Breast epithelium (tissue), 3 donors: ENCODE measurements at regions not wholly inside any gene's neighbourhood (a gene's known extent, or its start where the extent isn't known, plus 50 kb on each side); places are given as distances from the start of the nearest gene placed in this dataset.

Source experiments
- POLR2A ChIP-seq: fragments of 450-650 bp; IDR thresholded peaks from one replicate; pipeline ENCODE4 v1.6.1; 2016; ENCODE audit warnings: antibody characterized with exemption, mild to moderate bottlenecking, moderate library complexity
- TF ChIP-seq, protein P1 (sequence below), 3 donors: fragments of 450-650 bp; IDR thresholded peaks; one replicate each; pipeline ENCODE4 v1.5.1; 2016 to 2017; ENCODE audit warnings: antibody characterized with exemption in 3 of 3, mild to moderate bottlenecking in 3 of 3, moderate library complexity in 3 of 3

DNA sequence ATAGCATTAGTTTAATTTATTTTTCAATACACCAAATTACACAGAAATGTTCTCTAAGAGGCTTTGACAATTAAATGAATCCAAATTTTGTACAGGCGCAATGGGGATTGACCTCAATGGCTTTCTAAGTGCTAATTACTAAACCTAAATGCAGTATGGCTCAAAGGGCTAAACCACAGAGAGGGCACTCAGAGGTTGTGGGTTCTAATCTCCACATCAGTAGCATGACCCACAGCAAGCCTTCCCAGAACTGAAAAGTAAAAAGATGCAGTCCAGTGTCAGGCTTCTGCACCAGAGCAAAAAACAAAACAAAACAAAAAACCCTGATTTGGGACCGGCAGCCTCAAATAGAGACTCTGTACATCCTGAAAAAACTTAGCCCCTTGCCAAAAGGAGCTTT, 579.2 kb upstream of the PKN2 start:
- TF ChIP-seq, protein P1, sequence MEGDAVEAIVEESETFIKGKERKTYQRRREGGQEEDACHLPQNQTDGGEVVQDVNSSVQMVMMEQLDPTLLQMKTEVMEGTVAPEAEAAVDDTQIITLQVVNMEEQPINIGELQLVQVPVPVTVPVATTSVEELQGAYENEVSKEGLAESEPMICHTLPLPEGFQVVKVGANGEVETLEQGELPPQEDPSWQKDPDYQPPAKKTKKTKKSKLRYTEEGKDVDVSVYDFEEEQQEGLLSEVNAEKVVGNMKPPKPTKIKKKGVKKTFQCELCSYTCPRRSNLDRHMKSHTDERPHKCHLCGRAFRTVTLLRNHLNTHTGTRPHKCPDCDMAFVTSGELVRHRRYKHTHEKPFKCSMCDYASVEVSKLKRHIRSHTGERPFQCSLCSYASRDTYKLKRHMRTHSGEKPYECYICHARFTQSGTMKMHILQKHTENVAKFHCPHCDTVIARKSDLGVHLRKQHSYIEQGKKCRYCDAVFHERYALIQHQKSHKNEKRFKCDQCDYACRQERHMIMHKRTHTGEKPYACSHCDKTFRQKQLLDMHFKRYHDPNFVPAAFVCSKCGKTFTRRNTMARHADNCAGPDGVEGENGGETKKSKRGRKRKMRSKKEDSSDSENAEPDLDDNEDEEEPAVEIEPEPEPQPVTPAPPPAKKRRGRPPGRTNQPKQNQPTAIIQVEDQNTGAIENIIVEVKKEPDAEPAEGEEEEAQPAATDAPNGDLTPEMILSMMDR (IDR thresholded peaks at IDR 0.05) = no peak
- no peak for TF ChIP-seq POLR2A
